HG03520 (cell line): ENCODE measurements at regions not wholly inside any gene's neighbourhood (a gene's known extent, or its start where the extent isn't known, plus 50 kb on each side); places are given as distances from the start of the nearest gene placed in this dataset.

Experiments
- ATAC-seq: cut with Tn5 transposase; IDR thresholded peaks from one replicate; pipeline ENCODE4 v1.9.1; 2021; ENCODE audit warnings: mild to moderate bottlenecking, moderate library complexity; ENCODE audit not compliant: unreplicated experiment

GRCh38 chrX:139297638-139298037 lies 232.9 kb upstream of the F9 start:
- no peak for ATAC-seq

- ATAC-seq, result no peak
These were observed 236.5 kb upstream of the F9 start for GRCh38 chrX:139293991-139294390.

- ATAC-seq, result peak; percentile 84
These were observed 240.2 kb upstream of the F9 start for GRCh38 chrX:139290310-139290709.

GRCh38 chrX:139287155-139287924 lies 243.2 kb upstream of the F9 start:
- ATAC-seq, result no peak

GRCh38 chrX:139286342-139286741 lies 244.2 kb upstream of the F9 start:
- no peak for ATAC-seq

- no peak for ATAC-seq
These were observed 262.7 kb upstream of the F9 start for GRCh38 chrX:139267851-139268250.

GRCh38 chrX:139246295-139246694 lies 284.2 kb upstream of the F9 start:
- ATAC-seq, result no peak

GRCh38 chrX:139237141-139237540 lies 293.4 kb upstream of the F9 start:
- ATAC-seq, result no peak

- no peak for ATAC-seq
These were observed 295.6 kb upstream of the F9 start for GRCh38 chrX:139234898-139235297.

GRCh38 chrX:139224953-139225665 lies 305.4 kb upstream of the F9 start:
- ATAC-seq, result no peak

GRCh38 chrX:139222511-139223200 lies 307.9 kb upstream of the F9 start:
- no peak for ATAC-seq

- ATAC-seq, result no peak
These were observed 317.3 kb upstream of the F9 start for GRCh38 chrX:139213241-139213709.

GRCh38 chrX:139211568-139212182 lies 318.9 kb upstream of the F9 start:
- ATAC-seq, result no peak

- ATAC-seq, result no peak
These were observed 321.2 kb upstream of the F9 start for GRCh38 chrX:139209342-139209741.

GRCh38 chrX:139207655-139208054 lies 322.9 kb upstream of the F9 start:
- ATAC-seq, result no peak

- ATAC-seq, result no peak
These were observed 323.6 kb upstream of the F9 start for GRCh38 chrX:139206914-139207313.

- ATAC-seq, result no peak
These were observed 325.5 kb upstream of the F9 start for GRCh38 chrX:139204898-139205667.

- no peak for ATAC-seq
These were observed 326.0 kb upstream of the F9 start for GRCh38 chrX:139204571-139204897.

- no peak for ATAC-seq
These were observed 326.6 kb upstream of the F9 start for GRCh38 chrX:139203651-139204570.
